H1 (cell line): ENCODE measurements at regions not wholly inside any gene's neighbourhood (a gene's known extent, or its start where the extent isn't known, plus 50 kb on each side); places are given as distances from the start of the nearest gene placed in this dataset.

Experiments used
- ASH2L ChIP-seq: fragments of 200-600, 300-600 bp; sonication (generic); IDR thresholded peaks from one replicate; pipeline ENCODE4 v1.7.1; 2017; ENCODE audit warnings: low read length
- CHD1 ChIP-seq: IDR thresholded peaks from 2 replicates; pipeline ENCODE4 v1.6.1; 2012; ENCODE audit warnings: low read depth, low read length, improper control_type of control experiment
- EZH2 ChIP-seq: fragments of 200-600 bp; sonication (generic); IDR thresholded peaks from 2 replicates; pipeline ENCODE4 v1.7.1; 2012; ENCODE audit warnings: low read depth, mild to moderate bottlenecking, moderate library complexity, low read length, inconsistent platforms; ENCODE audit not compliant: severe bottlenecking
- GABPA ChIP-seq: IDR thresholded peaks from 2 replicates; pipeline ENCODE4 v1.6.1; 2011; ENCODE audit warnings: mild to moderate bottlenecking, low read length, moderate library complexity, borderline replicate concordance; ENCODE audit not compliant: insufficient read depth
- HDAC6 ChIP-seq: IDR thresholded peaks from one replicate; pipeline ENCODE4 v1.7.1; 2012; ENCODE audit warnings: low read depth, mild to moderate bottlenecking, inconsistent platforms, low read length, moderate library complexity
- JUND ChIP-seq: IDR thresholded peaks from 2 replicates; pipeline ENCODE4 v1.6.1; 2011; ENCODE audit warnings: mild to moderate bottlenecking, improper control_type of control experiment, low read length
- POLR2A ChIP-seq, 2 experiments: IDR thresholded peaks; 1 replicate in 1 of 2; 2 replicates in 1 of 2; pipeline ENCODE4 v1.6.1; 2011; ENCODE audit warnings: low read depth in 2 of 2, low read length in 2 of 2, mild to moderate bottlenecking in 2 of 2; ENCODE audit errors: control extremely low read depth in 1 of 2
- RAD21 ChIP-seq, 2 experiments: IDR thresholded peaks in 1 of 2; conservative IDR thresholded peaks in 1 of 2; 2 replicates each; pipeline ENCODE4 v1.6.1; 2011; ENCODE audit warnings: low read depth in 2 of 2, low read length in 2 of 2, improper control_type of control experiment in 1 of 2, inconsistent platforms in 1 of 2, mild to moderate bottlenecking in 1 of 2, moderate library complexity in 1 of 2
- TF ChIP-seq, protein P1 (sequence below), 3 experiments: IDR thresholded peaks; 1 replicate in 2 of 3; 2 replicates in 1 of 3; pipeline versions ENCODE4 v1.5.1 to v1.6.1; 2011; ENCODE audit warnings: low read length in 3 of 3, mild to moderate bottlenecking in 3 of 3, inconsistent platforms in 2 of 3, low read depth in 1 of 3, moderate library complexity in 1 of 3; ENCODE audit not compliant: insufficient read depth in 1 of 3; ENCODE audit errors: control extremely low read depth in 1 of 3
- TF ChIP-seq, protein P2 (sequence below): IDR thresholded peaks from 2 replicates; pipeline ENCODE4 v1.6.1; 2012; ENCODE audit warnings: inconsistent platforms
- TF ChIP-seq, protein P3 (sequence below): IDR thresholded peaks from 2 replicates; pipeline ENCODE4 v1.6.1; 2011; ENCODE audit warnings: low read length, improper control_type of control experiment
- TF ChIP-seq, protein P4 (sequence below): IDR thresholded peaks from 2 replicates; pipeline ENCODE4 v1.6.1; 2011; ENCODE audit warnings: low read depth, mild to moderate bottlenecking, low read length; ENCODE audit not compliant: insufficient read depth

DNA sequence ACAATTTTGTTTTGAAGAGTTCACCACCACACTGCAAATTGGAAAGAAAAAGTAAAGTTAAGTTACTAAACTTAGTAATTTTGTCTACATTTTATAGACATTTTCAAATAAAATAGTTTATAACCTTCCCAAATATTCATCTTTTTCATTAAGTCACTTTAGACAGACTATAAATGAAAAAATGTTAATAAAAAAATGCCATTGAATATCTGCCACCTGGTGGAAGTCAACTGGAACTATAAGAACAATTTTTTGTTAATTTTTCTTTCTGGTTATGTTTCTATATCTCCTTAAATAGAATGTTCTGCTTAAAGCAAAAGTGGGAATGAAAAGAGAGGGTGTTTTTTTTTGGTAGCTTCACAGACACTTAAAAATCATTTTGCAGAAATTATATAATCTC, 534.4 kb upstream of the PCDH10 start:
- TF ChIP-seq, protein P1, sequence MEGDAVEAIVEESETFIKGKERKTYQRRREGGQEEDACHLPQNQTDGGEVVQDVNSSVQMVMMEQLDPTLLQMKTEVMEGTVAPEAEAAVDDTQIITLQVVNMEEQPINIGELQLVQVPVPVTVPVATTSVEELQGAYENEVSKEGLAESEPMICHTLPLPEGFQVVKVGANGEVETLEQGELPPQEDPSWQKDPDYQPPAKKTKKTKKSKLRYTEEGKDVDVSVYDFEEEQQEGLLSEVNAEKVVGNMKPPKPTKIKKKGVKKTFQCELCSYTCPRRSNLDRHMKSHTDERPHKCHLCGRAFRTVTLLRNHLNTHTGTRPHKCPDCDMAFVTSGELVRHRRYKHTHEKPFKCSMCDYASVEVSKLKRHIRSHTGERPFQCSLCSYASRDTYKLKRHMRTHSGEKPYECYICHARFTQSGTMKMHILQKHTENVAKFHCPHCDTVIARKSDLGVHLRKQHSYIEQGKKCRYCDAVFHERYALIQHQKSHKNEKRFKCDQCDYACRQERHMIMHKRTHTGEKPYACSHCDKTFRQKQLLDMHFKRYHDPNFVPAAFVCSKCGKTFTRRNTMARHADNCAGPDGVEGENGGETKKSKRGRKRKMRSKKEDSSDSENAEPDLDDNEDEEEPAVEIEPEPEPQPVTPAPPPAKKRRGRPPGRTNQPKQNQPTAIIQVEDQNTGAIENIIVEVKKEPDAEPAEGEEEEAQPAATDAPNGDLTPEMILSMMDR (IDR thresholded peaks at IDR 0.05; ENCODE audit: control extremely low read depth in 1 of 3, insufficient read depth in 1 of 3, low read depth in 1 of 3, low read length in 3 of 3), result no peak
- TF ChIP-seq, protein P2, sequence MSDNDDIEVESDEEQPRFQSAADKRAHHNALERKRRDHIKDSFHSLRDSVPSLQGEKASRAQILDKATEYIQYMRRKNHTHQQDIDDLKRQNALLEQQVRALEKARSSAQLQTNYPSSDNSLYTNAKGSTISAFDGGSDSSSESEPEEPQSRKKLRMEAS, result no peak
- TF ChIP-seq POLR2A (IDR thresholded peaks at IDR 0.05; ENCODE audit: control extremely low read depth in 1 of 2, low read depth in 2 of 2, low read length in 2 of 2) (no peak), ASH2L (no peak), RAD21 (IDR thresholded peaks at IDR 0.05 in 1 of 2, conservative IDR thresholded peaks at IDR 0.05 in 1 of 2; ENCODE audit: low read depth in 2 of 2, low read length in 2 of 2) (no peak), JUND (no peak), GABPA (no peak), CHD1 (no peak), EZH2 (no peak), HDAC6 (no peak)
- TF ChIP-seq, protein P3, sequence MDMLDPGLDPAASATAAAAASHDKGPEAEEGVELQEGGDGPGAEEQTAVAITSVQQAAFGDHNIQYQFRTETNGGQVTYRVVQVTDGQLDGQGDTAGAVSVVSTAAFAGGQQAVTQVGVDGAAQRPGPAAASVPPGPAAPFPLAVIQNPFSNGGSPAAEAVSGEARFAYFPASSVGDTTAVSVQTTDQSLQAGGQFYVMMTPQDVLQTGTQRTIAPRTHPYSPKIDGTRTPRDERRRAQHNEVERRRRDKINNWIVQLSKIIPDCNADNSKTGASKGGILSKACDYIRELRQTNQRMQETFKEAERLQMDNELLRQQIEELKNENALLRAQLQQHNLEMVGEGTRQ, result no peak
- TF ChIP-seq, protein P4, sequence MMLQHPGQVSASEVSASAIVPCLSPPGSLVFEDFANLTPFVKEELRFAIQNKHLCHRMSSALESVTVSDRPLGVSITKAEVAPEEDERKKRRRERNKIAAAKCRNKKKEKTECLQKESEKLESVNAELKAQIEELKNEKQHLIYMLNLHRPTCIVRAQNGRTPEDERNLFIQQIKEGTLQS, result no peak
